Coronary artery (tissue), 2 donors: ENCODE measurements at regions not wholly inside any gene's neighbourhood (a gene's known extent, or its start where the extent isn't known, plus 50 kb on each side); places are given as distances from the start of the nearest gene placed in this dataset.

Experiments used
- DNase-seq: peaks from one replicate; pipeline ENCODE4 v3.0.0-alpha.2; 2017; ENCODE audit warnings: low spot score
- H3K27ac ChIP-seq, 2 donors: fragments of 200-600 bp; sonication (generic); one replicate each; pipeline ENCODE4 v1.5.1; 2016 to 2019
- H3K4me3 ChIP-seq: fragments of 200-600 bp; sonication (generic); 2 replicates; pipeline ENCODE4 v1.5.1; 2016; ENCODE audit warnings: mild to moderate bottlenecking, moderate library complexity
- CTCF ChIP-seq: fragments of 200-600 bp; sonication (generic); IDR thresholded peaks from one replicate; pipeline ENCODE4 v1.5.1; 2019; ENCODE audit warnings: antibody characterized with exemption

- no peak overlapping the region for H3K27ac ChIP-seq
- no peak for DNase-seq
- H3K4me3 ChIP-seq = no peak overlapping the region
- TF ChIP-seq CTCF = no peak
Measured at GRCh38 chr1:185406006-185406690, 89.1 kb upstream of the IVNS1ABP start.

- no peak for DNase-seq
- TF ChIP-seq CTCF = no peak
- no peak overlapping the region for H3K27ac ChIP-seq
- H3K4me3 ChIP-seq = no peak overlapping the region
Measured at GRCh38 chr1:185404907-185405568, 88.0 kb upstream of the IVNS1ABP start.

- Histone ChIP-seq H3K27ac (no peak overlapping the region), H3K4me3 (no peak overlapping the region)
- no peak for DNase-seq
- no peak for TF ChIP-seq CTCF
Measured at GRCh38 chr1:185404291-185404690, 87.2 kb upstream of the IVNS1ABP start.

GRCh38 chr1:185402930-185403329, 85.9 kb upstream of the IVNS1ABP start:
- Histone ChIP-seq H3K4me3 (no peak overlapping the region), H3K27ac (no peak overlapping the region)
- TF ChIP-seq CTCF = no peak
- DNase-seq = no peak

- TF ChIP-seq CTCF = no peak
- Histone ChIP-seq H3K27ac (no peak overlapping the region), H3K4me3 (no peak overlapping the region)
- DNase-seq = no peak
Measured at GRCh38 chr1:185401019-185401418, 84.0 kb upstream of the IVNS1ABP start.

- Histone ChIP-seq H3K27ac (peak overlapping the region in 1 of 2 donors; percentile 28), H3K4me3 (no peak overlapping the region)
- TF ChIP-seq CTCF = no peak
- DNase-seq = no peak
Measured at GRCh38 chr1:185400052-185400451, 83.0 kb upstream of the IVNS1ABP start.

- no peak for TF ChIP-seq CTCF
- H3K4me3 ChIP-seq = no peak overlapping the region
- DNase-seq = no peak
- no peak overlapping the region for H3K27ac ChIP-seq
Measured at GRCh38 chr1:185398599-185398998, 81.6 kb upstream of the IVNS1ABP start.
